GM23338 (cell line): ENCODE measurements at regions not wholly inside any gene's neighbourhood (a gene's known extent, or its start where the extent isn't known, plus 50 kb on each side); places are given as distances from the start of the nearest gene placed in this dataset.

Experiments used
- ATAC-seq: fragments of 200-7000 bp; cut with Tn5 transposase; 3 replicates; pipeline ENCODE4 v1.9.1; 2020
- DNase-seq: peaks from one replicate; pipeline ENCODE4 v3.0.0-alpha.2; 2015; ENCODE audit warnings: low spot score
- H2AFZ ChIP-seq: fragments of 200-600 bp; sonication (generic); 2 replicates; pipeline ENCODE4 v1.8.0; 2016; ENCODE audit warnings: antibody characterized with exemption, mild to moderate bottlenecking, moderate library complexity
- H3F3A ChIP-seq: fragments of 200-600 bp; sonication (generic); replicated peaks from 2 replicates; pipeline ENCODE4 v1.8.0; 2017; ENCODE audit warnings: antibody characterized with exemption, mixed run types, low read depth
- H3K27ac ChIP-seq: fragments of 200-600 bp; sonication (generic); 2 replicates; pipeline ENCODE4 v1.6.1; 2016; ENCODE audit warnings: low read depth
- H3K27me3 ChIP-seq: fragments of 200-600 bp; sonication (generic); 2 replicates; pipeline ENCODE4 v1.8.0; 2016; ENCODE audit warnings: mild to moderate bottlenecking, mixed run types, moderate library complexity; ENCODE audit not compliant: insufficient read depth
- H3K36me3 ChIP-seq: fragments of 200-600 bp; sonication (generic); 2 replicates; pipeline ENCODE4 v1.8.0; 2016; ENCODE audit warnings: mild to moderate bottlenecking; ENCODE audit not compliant: insufficient read depth
- H3K4me1 ChIP-seq: fragments of 200-600 bp; sonication (generic); 2 replicates; pipeline ENCODE4 v1.8.0; 2016; ENCODE audit warnings: mild to moderate bottlenecking, moderate library complexity; ENCODE audit not compliant: insufficient read depth
- H3K4me2 ChIP-seq: fragments of 200-600 bp; sonication (generic); 2 replicates; pipeline ENCODE4 v1.7.1; 2017; ENCODE audit warnings: mixed run types
- H3K4me3 ChIP-seq: fragments of 200-600 bp; sonication (generic); 2 replicates; pipeline ENCODE4 v1.6.1; 2016; ENCODE audit warnings: mixed run types
- H3K79me2 ChIP-seq: fragments of 200-600 bp; sonication (generic); replicated peaks from 2 replicates; pipeline ENCODE4 v1.8.0; 2017; ENCODE audit warnings: mild to moderate bottlenecking; ENCODE audit not compliant: insufficient read depth
- H3K9me2 ChIP-seq: fragments of 200-600 bp; sonication (generic); 2 replicates; pipeline ENCODE4 v1.8.0; 2017; ENCODE audit not compliant: insufficient read depth
- H4K20me1 ChIP-seq: fragments of 200-600 bp; sonication (generic); replicated peaks from 2 replicates; pipeline ENCODE4 v1.8.0; 2017; ENCODE audit warnings: mild to moderate bottlenecking; ENCODE audit not compliant: insufficient read depth
- H3K27ac Mint-ChIP-seq: 2 replicates; pipeline ENCODE4 v1.8.0; 2020; ENCODE audit warnings: inconsistent platforms, mild to moderate bottlenecking, moderate library complexity, mixed read lengths
- H3K27me3 Mint-ChIP-seq: 3 replicates; pipeline ENCODE4 v1.8.0; 2022; ENCODE audit warnings: low read depth, mild to moderate bottlenecking, moderate library complexity, mixed read lengths, inconsistent platforms; ENCODE audit not compliant: insufficient read depth, poor library complexity
- H3K36me3 Mint-ChIP-seq: 3 replicates; pipeline ENCODE4 v1.8.0; 2021; ENCODE audit warnings: low read depth, mild to moderate bottlenecking, inconsistent platforms, moderate library complexity, mixed read lengths
- H3K4me1 Mint-ChIP-seq: 3 replicates; pipeline ENCODE4 v1.8.0; 2020; ENCODE audit warnings: mild to moderate bottlenecking, inconsistent platforms, mixed read lengths
- H3K4me3 Mint-ChIP-seq: 3 replicates; pipeline ENCODE4 v1.8.0; 2021; ENCODE audit warnings: moderate library complexity, mild to moderate bottlenecking, inconsistent platforms, mixed read lengths
- H3K9me3 Mint-ChIP-seq: 3 replicates; pipeline ENCODE4 v1.8.0; 2020; ENCODE audit warnings: moderate library complexity, mild to moderate bottlenecking, inconsistent platforms, mixed read lengths
- CREB1 ChIP-seq: fragments of 250-450 bp; sonication (Bioruptor Pico); IDR thresholded peaks from 2 replicates; pipeline ENCODE4 v1.5.0; 2020; ENCODE audit warnings: low read depth, mild to moderate bottlenecking, moderate library complexity
- CTCF ChIP-seq, 2 experiments: fragments of 200-600 bp in 1 of 2; sonication (generic) in 1 of 2; conservative IDR thresholded peaks; 2 replicates each; pipeline versions ENCODE4 v1.5.1 to v1.6.1; 2016 to 2017; ENCODE audit warnings: antibody characterized with exemption in 2 of 2, low read depth in 2 of 2, mild to moderate bottlenecking in 2 of 2, moderate library complexity in 1 of 2
- ETS1 ChIP-seq: IDR thresholded peaks from 2 replicates; pipeline ENCODE4 v1.6.1; 2016; ENCODE audit warnings: antibody characterized with exemption
- EZH2 ChIP-seq: fragments of 200-600 bp; sonication (generic); IDR thresholded peaks from one replicate; pipeline ENCODE4 v1.8.0; 2017; ENCODE audit warnings: antibody characterized with exemption, mild to moderate bottlenecking, low read depth; ENCODE audit not compliant: unreplicated experiment
- EZH2phosphoT487 ChIP-seq: fragments of 200-600 bp; sonication (generic); IDR thresholded peaks from one replicate; pipeline ENCODE4 v1.8.1; 2018; ENCODE audit warnings: antibody characterized with exemption; ENCODE audit not compliant: unreplicated experiment
- JUNB ChIP-seq: IDR thresholded peaks from one replicate; pipeline ENCODE4 v1.6.1; 2016; ENCODE audit warnings: antibody characterized with exemption; ENCODE audit not compliant: unreplicated experiment
- NANOG ChIP-seq: IDR thresholded peaks from 2 replicates; pipeline ENCODE4 v1.6.1; 2016; ENCODE audit warnings: antibody characterized with exemption, borderline replicate concordance
- POLR2AphosphoS5 ChIP-seq: IDR thresholded peaks from 2 replicates; pipeline ENCODE4 v1.6.1; 2016; ENCODE audit warnings: antibody characterized with exemption, low read depth
- REST ChIP-seq: IDR thresholded peaks from one replicate; pipeline ENCODE4 v1.6.1; 2018; ENCODE audit warnings: antibody characterized with exemption; ENCODE audit not compliant: unreplicated experiment
- STAT1 ChIP-seq: IDR thresholded peaks from one replicate; pipeline ENCODE4 v1.6.1; 2016; ENCODE audit warnings: antibody characterized with exemption; ENCODE audit not compliant: unreplicated experiment
- ZNF114 ChIP-seq: fragments of 250-450 bp; sonication (Bioruptor Pico); IDR thresholded peaks from 2 replicates; pipeline ENCODE4 v1.5.0; 2020; ENCODE audit warnings: mild to moderate bottlenecking, moderate library complexity
- ZNF331 ChIP-seq: fragments of 250-450 bp; sonication (Bioruptor Pico); IDR thresholded peaks from 2 replicates; pipeline ENCODE4 v1.5.0; 2020; ENCODE audit warnings: low read depth, mild to moderate bottlenecking, moderate library complexity
- ZNF462 ChIP-seq: fragments of 250-450 bp; sonication (Bioruptor Pico); IDR thresholded peaks from 2 replicates; pipeline ENCODE4 v1.5.0; 2020; ENCODE audit warnings: mild to moderate bottlenecking, moderate library complexity

- Mint-ChIP-seq H3K4me1 (peaks cover 5% of the 10 kb centered on the region; the same call in 2 of the 3 replicates), H3K27ac (no peak overlapping the region), H3K27me3 (no peaks in the 10 kb centered on the region), H3K9me3 (no peaks in the 10 kb centered on the region), H3K4me3 (no peak overlapping the region), H3K36me3 (no peaks in the 10 kb centered on the region)
- peak; percentile 31 for DNase-seq
- no peaks in the 10 kb centered on the region for H3K9me2 ChIP-seq
- H3K4me2 ChIP-seq = no peak overlapping the region
- no peaks in the 10 kb centered on the region for H4K20me1 ChIP-seq
- H2AFZ ChIP-seq = no peak overlapping the region
- no peaks in the 10 kb centered on the region for H3K4me1 ChIP-seq
- no peak overlapping the region for H3K4me3 ChIP-seq
- TF ChIP-seq JUNB = no peak
- no peak for TF ChIP-seq CTCF (conservative IDR thresholded peaks at IDR 0.05; ENCODE audit: low read depth in 2 of 2)
- TF ChIP-seq CREB1 (CRISPR knock-in tag) = no peak
- no peak for TF ChIP-seq NANOG
- TF ChIP-seq STAT1 = no peak
- no peak for TF ChIP-seq EZH2
- TF ChIP-seq POLR2AphosphoS5 = no peak
- TF ChIP-seq EZH2phosphoT487 = no peak
- no peak for TF ChIP-seq REST
- no peak for TF ChIP-seq ZNF462
- TF ChIP-seq ZNF331 (CRISPR knock-in tag) = no peak
- TF ChIP-seq ZNF114 = no peak
- TF ChIP-seq ETS1 = no peak
- H3K36me3 ChIP-seq = no peaks in the 10 kb centered on the region
- H3K27ac ChIP-seq = no peak overlapping the region
- ATAC-seq = no peak
- no peaks in the 10 kb centered on the region for H3F3A ChIP-seq
- H3K27me3 ChIP-seq = no peaks in the 10 kb centered on the region
- H3K79me2 ChIP-seq = no peaks in the 10 kb centered on the region
These were observed 117.2 kb upstream of the DDX53 start for GRCh38 chrX:22882543-22882942.
